ENCODE measurements at regions not wholly inside any gene's neighbourhood (a gene's known extent, or its start where the extent isn't known, plus 50 kb on each side); places are given as distances from the start of the nearest gene placed in this dataset.

DNA sequence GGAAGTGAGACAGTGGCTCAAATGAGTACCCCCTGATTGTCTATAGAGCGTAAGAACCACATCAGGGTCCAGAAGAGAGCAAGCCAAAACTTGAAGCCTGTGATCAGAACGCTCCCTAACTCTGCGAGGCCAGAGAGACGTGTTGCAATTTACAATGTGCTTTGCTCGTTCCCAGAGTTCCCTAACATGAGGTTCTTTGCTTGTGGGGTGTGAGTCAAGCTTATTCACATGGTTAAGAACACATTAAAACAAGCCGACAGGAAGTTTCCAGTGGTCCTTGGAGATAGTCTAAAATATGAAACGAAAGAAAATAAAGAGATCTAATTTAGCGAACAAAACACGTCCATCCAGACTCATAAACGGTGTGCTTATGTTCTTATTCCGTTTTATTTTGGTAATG lies 702.3 kb downstream of the TRIML1 start (continued):
- TF ChIP-seq, protein P1, sequence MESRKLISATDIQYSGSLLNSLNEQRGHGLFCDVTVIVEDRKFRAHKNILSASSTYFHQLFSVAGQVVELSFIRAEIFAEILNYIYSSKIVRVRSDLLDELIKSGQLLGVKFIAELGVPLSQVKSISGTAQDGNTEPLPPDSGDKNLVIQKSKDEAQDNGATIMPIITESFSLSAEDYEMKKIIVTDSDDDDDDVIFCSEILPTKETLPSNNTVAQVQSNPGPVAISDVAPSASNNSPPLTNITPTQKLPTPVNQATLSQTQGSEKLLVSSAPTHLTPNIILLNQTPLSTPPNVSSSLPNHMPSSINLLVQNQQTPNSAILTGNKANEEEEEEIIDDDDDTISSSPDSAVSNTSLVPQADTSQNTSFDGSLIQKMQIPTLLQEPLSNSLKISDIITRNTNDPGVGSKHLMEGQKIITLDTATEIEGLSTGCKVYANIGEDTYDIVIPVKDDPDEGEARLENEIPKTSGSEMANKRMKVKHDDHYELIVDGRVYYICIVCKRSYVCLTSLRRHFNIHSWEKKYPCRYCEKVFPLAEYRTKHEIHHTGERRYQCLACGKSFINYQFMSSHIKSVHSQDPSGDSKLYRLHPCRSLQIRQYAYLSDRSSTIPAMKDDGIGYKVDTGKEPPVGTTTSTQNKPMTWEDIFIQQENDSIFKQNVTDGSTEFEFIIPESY (IDR thresholded peaks at IDR 0.05; ENCODE audit: extremely low read depth, insufficient replicate concordance, low read length): no peak
- TF ChIP-seq SIN3A (IDR thresholded peaks at IDR 0.05; ENCODE audit: low read depth) (no peak), ZNF274 (IDR thresholded peaks at IDR 0.05; ENCODE audit: low read depth, low read length) (no peak), POLR2A (IDR thresholded peaks at IDR 0.05; ENCODE audit: borderline replicate concordance, extremely low read depth, insufficient read depth, insufficient read length) (no peak), ZFX (IDR thresholded peaks at IDR 0.05) (no peak)
- TF ChIP-seq, protein P2, sequence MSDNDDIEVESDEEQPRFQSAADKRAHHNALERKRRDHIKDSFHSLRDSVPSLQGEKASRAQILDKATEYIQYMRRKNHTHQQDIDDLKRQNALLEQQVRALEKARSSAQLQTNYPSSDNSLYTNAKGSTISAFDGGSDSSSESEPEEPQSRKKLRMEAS (IDR thresholded peaks at IDR 0.05): no peak

DNA sequence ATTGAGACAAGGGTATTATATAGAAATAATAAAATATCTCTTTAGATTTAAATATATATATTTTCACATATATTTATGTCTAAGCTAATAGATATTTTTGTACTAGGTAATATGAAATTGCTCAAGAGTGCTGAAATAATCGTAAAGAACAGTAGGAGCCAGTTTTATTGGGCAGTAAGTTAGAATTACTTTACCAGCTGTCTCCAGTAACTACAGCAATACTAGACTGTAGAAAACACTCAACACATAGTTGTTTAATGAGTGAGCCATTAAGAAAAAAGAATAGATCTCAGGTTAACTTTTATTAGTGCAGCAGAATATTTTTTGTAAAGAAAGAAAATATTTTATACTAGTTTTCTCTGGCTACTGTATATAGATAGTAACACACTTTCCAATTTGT lies 715.2 kb downstream of the TRIML1 start:
- Histone ChIP-seq H4K20me1 (ENCODE audit: insufficient read depth) (no peaks in the 10 kb centered on the region), H2AFZ (ENCODE audit: low read depth, low read length, poor library complexity, severe bottlenecking) (no peak overlapping the region), H3K4me1 (ENCODE audit: control insufficient read depth in 1 of 2, insufficient read depth in 2 of 2, low read length in 2 of 2) (no peaks in the 10 kb centered on the region), H3K9ac (ENCODE audit: low read length) (no peak overlapping the region), H3K79me2 (ENCODE audit: insufficient read depth, low read length) (no peaks in the 10 kb centered on the region), H3K27ac (ENCODE audit: low read depth, low read length) (no peak overlapping the region), H3K4me3 (replicated peaks in 1 of 2; ENCODE audit: low read depth in 1 of 2, low read length in 2 of 2) (no peak overlapping the region), H3K4me2 (ENCODE audit: low read length) (no peak overlapping the region), H3K36me3 (ENCODE audit: control insufficient read depth in 1 of 2, insufficient read depth in 2 of 2, low read length in 2 of 2) (no peaks in the 10 kb centered on the region), H3K9me3 (ENCODE audit: control insufficient read depth in 1 of 2, insufficient read depth in 1 of 2, low read depth in 1 of 2, low read length in 2 of 2) (no peaks in the 10 kb centered on the region; a peak in 1 of 4 replicates), H3K9me2 (ENCODE audit: insufficient read depth) (no peaks in the 10 kb centered on the region), H3K27me3 (ENCODE audit: insufficient read depth, low read length) (no peaks in the 10 kb centered on the region)
- TF ChIP-seq EZH2 (IDR thresholded peaks at IDR 0.05): no peak
- TF ChIP-seq FOSL1 (IDR thresholded peaks at IDR 0.05; ENCODE audit: low read depth): no peak
- TF ChIP-seq CEBPB (IDR thresholded peaks at IDR 0.05; ENCODE audit: low read depth): no peak
- ATAC-seq (no peak), DNase-seq (ENCODE audit: low read depth, low spot score) (no peak)
- intact Hi-C loops (cut with micrococcal nuclease): no loop called here
- RAD21 ChIA-PET (ENCODE audit: low non-redundant PET in 1 of 2, low total read pairs in 2 of 2, uncharacterized antibody in 2 of 2, unreplicated experiment in 2 of 2): no interaction called here
- POLR2A ChIA-PET: no interaction called here
- CTCF ChIA-PET: no interaction called here
- no TSS peak for BruUV-seq (replicated peaks)
